HG03460 (cell line): ENCODE measurements at regions not wholly inside any gene's neighbourhood (a gene's known extent, or its start where the extent isn't known, plus 50 kb on each side); places are given as distances from the start of the nearest gene placed in this dataset.

ENCODE experiments used
- ATAC-seq: cut with Tn5 transposase; IDR thresholded peaks from one replicate; pipeline ENCODE4 v1.9.1; 2021; ENCODE audit not compliant: unreplicated experiment

DNA sequence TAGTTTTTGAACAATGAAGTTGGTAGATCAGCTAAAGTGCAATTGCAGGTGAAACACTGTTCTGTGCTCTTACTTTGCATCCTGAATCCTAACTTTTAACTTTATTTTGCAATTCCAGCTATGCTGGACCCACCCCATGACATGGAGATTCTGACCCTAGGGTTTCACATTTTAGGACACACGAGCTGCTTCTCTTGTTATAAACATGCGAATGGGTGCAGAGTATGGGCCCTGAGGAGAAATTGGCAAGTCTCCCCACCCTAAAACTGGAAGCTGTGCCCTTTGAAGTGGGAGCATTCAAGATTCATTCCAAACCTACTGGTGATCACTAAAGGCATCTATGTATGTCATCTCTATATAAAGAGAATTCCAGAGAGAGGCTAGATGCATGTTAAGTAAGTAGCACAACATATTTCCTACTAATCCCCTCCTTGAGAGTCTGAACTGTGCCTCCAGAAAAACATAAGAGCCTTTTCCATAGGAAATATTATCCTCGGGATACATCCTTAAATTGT, 794.3 kb upstream of the ZEB2 start:
- ATAC-seq: no peak

DNA sequence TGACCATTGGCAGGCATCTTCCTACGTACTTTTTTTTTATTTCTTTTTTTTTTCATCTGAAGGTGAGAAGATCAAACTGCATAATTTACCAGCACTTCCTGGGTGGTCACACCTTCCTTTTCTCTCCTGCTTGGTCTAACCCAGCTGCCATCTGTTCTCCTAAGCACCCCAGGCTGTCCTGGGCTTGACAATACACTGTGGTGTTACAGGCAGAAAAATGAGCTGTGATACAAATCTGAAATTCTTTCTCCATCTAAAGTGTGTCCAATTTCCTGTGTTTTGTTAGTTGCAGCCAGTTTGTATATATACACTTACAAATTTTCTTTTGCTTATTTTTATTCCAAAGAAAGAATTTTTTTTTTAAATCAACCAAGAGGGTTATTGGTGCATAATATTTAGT, 786.0 kb upstream of the ZEB2 start:
- ATAC-seq: no peak

DNA sequence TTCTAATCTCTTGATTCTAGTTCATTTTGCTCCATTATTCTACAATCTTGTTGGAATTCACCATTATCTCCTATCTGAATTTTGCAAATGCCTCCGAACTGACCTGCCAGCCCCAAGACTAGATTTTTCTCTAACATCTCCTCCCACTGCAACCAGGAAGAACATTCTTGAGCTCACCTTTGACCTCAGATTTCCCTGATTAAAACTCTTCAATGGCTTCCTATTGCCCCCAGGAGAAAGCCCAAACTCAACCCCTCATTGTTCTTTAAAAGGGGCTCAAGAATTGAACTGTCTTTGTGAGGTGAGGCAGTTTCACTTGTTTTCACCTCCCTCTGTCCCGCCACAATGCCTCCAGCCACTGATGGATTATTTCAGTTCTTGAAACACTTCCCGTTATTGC, 784.6 kb upstream of the ZEB2 start:
- ATAC-seq: no peak

DNA sequence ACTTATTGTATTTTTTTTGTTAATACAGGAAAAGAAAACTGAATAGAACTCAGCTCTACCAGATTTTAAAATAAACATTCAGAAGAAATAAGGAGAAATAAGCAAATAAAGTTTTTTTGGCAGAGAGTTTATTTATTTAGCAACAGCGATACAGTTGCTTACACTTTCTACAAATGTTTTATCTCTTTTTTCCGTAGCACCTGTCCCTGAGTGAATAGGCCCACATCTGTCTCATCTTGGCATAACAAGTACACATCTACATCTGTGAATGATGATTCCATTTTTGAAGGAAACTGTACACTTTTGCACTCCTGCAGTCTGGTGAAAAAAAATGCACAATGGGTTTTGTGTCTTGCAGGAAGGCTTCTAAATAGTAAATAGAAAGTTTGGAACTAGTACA, 783.6 kb upstream of the ZEB2 start:
- ATAC-seq: no peak

DNA sequence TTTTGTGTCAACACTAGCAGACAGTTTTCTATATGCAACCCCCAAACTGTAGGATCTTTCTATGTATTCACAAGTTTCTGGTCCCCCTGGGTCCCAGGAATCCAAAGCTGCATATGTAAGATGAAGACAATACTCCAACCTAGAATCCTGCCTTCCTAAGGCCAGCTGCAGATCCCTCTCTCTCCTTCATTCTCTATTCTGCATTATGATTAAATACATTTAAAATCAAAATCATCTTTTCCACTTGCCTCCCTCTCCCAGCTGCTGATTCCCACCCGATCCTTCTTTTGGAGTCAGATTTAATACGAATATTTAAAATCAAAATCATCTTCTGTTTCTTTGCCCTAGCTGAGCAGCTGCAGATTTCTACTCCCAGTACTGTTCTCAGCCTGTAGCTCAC, 783.0 kb upstream of the ZEB2 start:
- ATAC-seq: no peak

DNA sequence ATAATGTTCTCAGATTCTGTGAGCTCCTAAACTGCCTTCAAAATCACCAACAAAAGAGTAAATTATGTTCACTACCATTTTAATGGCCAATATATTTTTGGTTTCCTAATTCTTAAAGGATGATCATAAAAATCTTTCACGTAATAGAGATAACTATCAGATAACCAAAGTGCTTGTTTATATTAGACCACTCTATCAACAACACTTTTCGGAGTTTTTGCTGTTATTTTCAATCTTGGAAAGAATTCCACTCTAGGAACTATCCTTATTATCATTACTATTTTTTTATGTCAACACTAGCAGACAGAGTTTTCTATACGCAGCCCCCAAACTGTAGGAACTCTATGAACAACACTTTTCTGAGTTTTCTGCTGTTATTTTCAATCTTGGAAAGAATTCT, 782.5 kb upstream of the ZEB2 start:
- no peak for ATAC-seq

DNA sequence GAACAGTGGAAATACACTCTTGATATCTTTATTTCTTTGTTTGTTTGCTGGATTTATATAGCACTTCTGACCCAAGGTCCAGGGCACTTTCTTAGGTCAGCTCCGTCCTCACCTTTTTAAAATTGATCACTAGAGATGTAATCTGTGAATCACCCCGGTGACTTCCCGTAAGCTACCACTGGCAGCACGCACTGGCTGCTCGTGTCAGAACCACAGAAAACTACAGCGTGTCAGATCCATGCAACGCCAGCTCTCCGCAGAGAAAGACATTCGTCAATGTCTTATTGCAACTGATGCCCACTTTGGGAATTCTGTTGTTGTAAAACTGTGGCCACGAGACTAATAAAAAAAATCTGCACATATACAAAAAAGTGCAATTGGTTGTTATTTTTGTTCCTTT, 779.4 kb upstream of the ZEB2 start:
- ATAC-seq: no peak

DNA sequence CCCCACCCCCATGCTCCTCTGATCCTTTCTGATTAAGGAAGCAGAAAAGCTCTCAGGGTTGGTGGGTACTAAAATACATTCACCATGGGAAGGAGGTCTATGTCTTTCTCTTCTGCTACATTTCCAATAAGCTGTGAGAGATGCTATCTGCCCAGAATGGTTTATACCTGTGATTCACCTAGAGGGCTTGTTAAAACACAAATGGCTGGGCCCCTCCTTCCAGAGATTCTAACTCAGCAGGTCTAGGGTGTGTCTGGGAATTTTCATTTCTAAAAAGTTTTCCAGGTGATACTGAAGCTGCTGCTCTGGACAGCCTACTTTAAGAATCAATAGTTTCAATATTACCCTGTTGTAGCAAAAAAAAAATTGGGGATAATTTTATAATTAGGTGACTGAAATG, 772.2 kb upstream of the ZEB2 start:
- no peak for ATAC-seq

DNA sequence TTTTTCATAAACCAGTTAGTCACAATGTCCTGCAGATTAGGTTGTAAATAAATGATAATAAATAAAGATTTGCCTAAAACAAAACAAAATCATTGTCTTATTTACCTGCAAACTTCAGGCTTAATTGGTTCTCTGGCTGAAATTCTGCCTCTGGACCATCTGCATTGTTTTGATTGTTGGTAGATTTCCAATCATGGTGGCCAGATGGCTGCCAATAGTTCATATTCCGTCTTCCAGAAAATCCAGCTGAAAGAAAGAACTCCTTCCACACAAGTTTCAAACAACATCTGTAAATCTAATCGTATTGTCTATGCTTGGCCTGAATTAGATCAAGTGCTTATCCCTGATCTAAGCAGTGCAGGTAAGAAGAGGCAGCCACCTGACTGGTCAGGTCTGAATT, 771.1 kb upstream of the ZEB2 start:
- no peak for ATAC-seq

DNA sequence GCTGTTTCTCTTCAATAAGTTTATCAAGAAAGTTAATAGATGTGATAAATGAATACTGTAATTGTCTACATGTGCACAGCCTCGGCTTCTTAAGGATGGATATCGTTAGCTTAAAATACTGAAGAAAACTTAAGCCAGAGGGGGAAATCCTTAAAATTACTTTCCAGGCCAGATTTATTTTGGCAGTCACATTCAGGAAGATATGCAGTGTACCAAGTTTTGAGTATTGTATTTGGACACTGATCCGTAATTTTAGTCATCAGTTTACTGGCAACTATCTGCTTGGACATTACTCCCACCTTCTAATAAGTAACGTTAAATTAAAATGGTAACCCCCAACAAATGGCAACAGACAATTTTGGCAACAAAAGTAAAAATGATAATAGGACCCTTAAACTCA, 770.0 kb upstream of the ZEB2 start:
- ATAC-seq: no peak

DNA sequence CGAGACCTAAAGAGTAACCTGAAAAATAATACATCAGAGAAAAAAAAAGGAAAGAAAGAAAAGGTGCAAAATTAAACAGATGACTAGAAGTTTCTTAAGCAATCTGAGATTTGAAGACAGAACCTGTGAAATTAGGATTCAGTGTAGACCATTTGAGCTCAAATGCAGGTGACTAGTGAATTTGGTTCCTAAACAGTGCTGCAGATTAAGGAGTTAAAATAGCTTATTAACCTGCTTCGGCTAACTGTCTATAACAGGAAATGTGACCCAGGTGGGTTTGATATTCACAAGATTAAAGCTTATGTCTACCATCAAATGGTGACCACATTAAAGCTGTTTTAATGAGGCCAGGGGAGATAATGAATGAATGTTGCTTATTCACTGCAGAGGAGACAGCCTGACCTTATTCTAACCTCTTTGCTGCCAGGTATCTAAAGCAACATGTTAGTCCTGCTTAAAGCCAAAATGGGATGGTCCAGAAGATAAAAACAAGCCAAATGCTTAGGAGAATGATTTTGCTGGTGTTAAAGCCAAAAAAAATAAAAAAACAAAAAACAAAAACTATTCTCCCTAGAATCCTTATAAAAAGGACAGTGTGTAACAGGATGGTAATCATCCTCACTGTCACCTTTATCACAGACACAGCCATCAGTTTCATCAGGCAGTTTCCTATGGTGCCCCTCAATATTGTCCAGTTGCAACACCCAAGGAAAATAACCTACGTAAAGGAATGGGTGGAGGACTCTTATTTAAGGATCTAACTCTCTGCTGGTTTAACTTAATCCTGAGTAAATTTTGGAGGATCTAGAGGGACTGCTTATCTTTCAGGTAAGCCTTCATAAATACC, 769.0 kb upstream of the ZEB2 start:
- ATAC-seq: no peak

DNA sequence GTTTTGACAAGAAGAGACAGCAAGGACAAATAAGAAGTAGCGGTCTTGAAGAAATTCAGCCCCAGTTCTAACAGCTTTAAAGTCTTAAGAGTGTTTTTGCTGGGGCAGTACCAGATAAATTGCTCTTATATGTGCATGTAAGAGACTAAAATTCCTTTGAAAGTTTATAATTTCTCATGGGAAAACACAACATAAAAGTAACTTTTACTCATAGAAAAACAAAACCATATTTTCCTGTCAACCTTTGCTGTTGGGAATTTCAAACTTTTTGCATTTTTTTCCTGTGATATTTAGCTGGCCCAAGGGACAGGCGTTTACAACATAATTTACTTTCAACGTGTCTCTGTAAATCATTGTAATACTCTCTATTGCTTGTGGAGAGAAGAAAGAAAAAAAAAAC, 767.8 kb upstream of the ZEB2 start:
- ATAC-seq: no peak

DNA sequence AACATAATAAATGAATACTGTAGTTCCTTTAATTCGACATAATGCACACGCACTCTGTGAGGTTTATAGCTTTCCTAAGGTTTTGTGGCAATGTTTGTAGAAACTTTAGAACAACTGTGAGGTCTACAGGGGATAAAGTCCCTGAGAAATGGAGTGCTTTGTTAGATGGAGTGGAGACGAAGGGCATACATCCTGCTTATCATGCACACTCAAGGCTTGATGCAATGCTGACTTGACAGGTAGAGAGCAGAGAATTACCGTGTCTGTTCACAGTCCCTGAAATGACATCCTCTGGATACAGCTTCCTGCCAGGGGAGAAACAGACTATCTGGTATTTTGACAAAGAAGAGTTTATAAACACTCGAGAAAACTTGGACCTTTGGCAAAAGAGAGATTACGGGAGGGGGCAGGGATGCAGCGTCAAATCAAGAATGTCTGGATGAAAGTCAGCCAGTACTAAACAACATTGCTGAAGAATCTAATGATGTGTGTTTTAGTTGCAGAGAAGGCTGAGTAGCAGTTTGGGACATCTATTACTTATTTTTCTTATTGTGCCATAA, 766.9 kb upstream of the ZEB2 start:
- no peak for ATAC-seq

DNA sequence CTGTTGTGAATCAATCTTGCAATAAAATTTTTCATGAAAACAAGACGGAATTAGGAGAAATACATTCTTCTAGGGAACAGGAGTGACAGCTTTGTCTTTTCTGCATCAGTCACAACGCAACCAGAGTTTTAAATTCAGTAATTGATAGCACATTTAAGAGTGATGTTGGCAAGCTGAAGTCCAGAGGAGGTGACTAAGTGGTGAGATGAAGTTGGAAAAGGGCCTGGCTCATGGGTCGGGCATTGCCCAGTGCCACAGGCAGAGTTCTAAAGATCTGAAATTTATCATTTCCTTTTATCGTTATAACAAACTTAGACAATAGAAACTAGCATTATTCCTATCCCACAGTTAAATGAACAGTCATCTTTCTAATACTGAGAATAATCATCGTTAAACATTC, 764.6 kb upstream of the ZEB2 start:
- no peak for ATAC-seq

DNA sequence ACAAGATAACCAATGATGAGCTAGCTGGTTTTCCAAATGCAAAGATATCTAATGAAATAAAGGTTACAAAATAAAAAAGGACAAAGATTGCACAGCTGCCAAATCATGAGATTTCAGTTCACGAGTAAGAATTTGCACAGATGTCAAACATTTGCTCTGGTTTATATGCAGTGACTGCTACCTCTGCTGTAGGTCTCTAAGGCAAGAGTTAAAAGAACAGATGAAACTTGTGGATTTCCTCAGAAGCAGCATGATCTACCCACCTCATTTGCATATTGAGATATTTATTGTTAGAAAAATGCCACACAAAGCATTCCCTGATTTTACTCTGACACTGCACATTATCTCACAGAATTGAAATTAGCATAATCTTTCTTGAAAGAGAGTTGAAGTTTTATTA, 763.2 kb upstream of the ZEB2 start:
- ATAC-seq: no peak

DNA sequence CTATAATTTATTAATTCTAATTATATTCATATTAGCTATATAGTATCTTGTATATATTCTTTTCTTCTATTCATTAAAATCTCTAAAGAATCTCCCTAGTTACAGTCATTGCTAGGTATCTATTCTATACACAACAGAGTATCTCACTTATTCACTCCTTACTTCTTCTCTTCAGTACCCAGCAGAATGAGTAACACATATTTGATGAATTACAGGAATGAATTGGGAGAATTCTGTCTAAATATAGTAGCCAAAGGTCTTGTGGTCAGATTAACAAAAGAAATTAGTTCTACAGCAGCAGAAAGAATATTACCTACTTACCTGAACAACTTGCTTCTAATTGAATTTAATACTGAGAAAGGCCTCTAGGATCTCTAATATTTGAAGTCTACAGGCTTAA, 758.0 kb upstream of the ZEB2 start:
- ATAC-seq: no peak

DNA sequence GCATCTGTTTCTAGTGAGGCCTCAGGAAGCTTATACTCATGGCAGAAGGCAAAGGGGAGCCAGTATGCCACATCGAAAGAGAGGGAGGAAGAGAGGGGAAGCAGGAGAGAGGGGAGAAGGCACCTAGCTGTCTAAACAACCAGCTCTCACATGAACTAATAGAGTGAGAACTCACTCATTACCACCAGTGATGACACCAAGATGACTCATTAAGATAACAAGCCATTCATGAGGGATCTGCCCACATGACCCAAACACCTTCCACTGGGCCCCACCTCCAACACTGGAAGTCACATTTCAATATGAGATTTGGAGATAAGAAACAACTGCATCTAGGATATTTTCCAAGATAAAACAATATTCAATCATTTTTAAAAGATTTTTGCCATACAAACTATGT, 753.9 kb upstream of the ZEB2 start:
- no peak for ATAC-seq

DNA sequence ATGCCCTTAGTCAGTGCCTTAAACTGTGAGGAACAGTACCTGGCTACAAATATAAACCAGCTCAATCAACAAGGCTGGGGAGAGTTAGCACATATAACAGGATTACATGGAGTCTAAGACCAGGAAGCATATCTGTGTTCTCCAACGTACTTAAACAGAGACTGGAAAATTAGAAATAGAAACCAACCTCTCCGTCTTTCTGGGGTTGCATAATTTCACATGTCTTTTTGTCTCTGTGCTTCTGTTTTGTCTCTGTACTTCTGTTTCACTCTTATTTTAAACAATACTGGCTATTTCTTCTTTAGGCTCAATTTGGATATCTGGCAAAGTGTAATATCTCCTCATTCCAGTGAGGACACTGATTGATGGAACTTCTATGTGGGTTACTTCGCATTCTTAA, 749.0 kb upstream of the ZEB2 start:
- no peak for ATAC-seq

DNA sequence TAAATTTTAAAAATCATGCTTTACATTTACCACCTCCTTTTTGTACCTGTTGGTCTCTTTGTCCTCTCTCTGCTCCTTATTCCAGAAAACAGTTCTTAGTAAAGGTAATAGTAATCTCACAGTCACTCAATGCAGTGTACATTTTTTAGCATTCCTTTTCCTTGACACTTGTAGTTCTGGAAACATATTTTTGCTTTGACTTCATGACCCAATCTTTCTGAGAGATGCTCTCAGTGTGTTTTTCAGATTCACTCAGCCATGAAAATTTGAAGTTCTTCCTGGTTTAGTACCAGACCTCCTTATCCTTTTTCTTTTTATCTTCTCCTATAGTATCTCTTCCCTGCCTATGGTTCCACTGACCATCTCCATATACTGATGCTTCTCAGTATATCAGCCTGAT, 747.5 kb upstream of the ZEB2 start:
- ATAC-seq: no peak

DNA sequence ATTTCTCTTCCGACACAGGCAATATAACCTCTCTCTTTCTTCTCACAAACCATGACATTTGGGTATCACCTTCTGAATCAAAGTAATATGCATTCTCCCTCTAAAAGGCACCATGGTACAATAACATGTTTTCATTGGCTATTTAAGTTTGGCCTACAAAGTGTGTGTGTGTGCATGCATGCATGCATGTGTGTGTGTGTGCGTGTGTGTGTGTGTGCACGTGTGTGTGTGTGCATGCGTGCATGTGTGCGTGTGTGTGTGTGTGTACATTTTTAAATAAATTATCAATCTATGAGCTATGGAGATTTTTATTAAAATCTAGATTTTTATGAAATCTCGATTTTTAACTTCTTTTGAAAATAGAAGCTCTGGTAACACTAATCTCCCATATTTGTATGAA, 745.3 kb upstream of the ZEB2 start:
- ATAC-seq: no peak

DNA sequence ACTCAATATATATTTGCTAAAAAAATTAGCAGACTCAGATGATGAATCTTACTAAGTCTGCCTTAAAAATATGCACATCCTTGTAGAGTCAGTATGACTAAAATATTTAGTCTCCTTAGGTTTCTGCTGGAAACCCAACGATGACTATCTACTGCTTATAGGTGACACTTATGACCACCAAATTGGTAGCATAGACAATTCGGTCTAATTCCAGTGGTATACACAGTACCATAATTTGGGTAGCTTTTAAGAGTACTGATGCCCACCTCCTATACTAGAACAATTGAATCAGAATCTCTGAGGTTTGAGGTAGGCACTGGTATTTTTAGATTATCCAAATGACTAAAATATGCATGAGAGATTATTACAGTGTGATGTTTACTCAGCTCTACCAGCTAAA, 740.8 kb upstream of the ZEB2 start:
- ATAC-seq: no peak

DNA sequence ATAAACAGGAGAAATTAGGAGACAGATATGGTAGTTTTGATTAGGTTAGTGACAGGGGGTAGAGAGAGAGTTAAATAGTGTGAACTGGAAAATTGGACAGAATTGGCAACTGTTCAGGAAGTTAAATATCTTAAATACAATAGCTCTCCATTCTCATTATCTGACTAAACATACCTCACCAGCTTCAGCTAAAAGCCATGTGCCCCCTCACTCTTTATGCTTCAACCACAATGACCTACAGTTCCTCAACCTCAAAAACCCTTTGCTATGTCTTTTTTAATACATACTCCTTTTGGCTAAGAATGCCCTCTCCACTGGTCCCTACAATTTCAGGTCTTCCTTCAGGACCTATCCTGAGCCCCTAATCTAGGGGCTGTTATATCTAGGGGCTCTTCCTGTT, 740.2 kb upstream of the ZEB2 start:
- ATAC-seq: no peak
